CMK (cell line): ENCODE measurements at regions not wholly inside any gene's neighbourhood (a gene's known extent, or its start where the extent isn't known, plus 50 kb on each side); places are given as distances from the start of the nearest gene placed in this dataset.
"Not testable (repeated sequence)": the region's sequence is repeated elsewhere in the genome, so short reads cannot be mapped to it uniquely, and the experiment has no call there.

Experiments used
- DNase-seq: peaks from one replicate; pipeline ENCODE4 v3.0.0-alpha.2; 2010; ENCODE audit warnings: low read depth

GRCh38 chr6:170057961-170058877 lies 232.7 kb downstream of the DLL1 start:
- no peak for DNase-seq

GRCh38 chr6:170057034-170057734 lies 233.7 kb downstream of the DLL1 start:
- DNase-seq = no peak

DNA sequence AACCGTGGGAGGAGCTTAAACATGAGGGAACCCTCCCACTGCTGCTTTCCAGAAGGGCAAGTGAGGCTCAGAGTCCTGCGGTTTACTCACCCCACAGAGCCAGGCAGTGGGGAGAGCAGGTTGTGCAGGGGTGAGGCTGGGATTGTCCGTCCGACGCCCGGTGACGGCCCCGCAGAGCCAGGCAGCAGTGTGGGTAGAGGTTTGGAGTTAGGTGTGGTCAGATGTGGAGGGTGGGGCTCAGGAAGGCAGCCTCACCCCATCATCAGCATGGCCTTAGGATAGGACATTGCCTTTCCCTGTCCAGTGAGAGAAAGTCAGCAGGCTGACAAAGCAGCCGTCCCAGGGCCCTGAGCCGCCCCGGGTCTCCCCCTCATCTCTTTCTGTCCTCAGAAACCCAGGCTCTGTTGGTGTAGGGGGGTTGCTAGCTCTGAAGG lies 234.6 kb downstream of the DLL1 start:
- DNase-seq = no peak

DNA sequence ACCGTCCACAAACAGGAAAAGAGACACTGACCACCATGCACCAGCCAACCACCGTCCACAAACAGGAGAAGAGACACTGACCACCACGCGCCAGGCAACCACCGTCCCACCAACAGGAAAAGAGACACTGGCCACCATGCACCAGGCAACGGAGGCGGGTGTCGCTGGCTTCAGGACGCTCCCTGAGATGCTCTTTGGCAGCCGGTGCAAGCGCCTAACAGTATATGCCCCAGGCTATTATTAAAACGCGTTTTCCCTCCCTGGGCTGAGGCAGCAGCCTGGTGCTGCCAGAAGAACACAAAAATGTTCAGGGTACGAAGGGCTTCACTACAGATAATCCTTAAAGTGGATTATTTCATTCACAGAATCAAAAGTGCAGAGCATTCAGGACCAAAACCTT lies 235.1 kb downstream of the DLL1 start:
- DNase-seq = not testable (repeated sequence)

GRCh38 chr6:170053966-170054661 lies 236.8 kb downstream of the DLL1 start:
- no peak for DNase-seq

DNA sequence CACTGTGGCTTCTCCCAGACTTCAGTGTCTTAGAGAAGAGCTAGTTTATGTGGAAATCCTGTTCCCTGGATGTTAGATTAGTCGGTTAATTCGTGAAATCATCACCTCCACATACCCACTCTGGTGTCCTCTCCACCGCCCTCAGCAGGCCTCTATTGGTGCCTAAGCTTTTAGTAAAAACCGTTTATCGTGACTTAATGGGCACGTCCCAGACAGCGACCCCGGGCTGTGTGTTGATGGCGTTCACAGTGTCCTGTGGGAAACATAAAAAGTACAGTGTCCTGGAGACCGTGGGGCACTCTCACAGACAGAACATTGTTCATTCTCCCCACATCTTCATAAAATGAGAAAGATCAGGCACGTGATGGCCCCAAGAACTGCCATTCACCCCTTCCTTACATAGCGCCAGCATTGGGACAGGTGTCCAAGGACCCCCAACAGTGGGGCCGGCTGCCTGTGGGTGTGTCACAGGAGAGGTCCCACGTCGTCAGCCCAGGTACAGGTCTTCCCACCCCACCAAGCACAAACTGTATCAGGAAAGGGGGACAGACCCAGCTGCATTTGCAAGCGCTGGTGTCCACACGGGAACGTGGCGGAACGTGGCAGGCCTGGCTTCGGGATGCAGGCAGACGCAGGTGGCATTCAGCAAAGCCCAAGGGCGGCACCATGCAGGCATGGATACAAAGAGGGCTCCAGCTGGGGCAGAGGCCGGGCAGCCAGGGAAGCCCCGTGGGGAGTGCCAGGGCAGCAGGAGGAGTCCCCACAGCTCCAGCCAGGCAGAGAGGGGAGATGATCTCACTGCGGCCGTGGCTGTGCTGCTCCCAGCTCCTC lies 237.7 kb downstream of the DLL1 start:
- DNase-seq = no peak

DNA sequence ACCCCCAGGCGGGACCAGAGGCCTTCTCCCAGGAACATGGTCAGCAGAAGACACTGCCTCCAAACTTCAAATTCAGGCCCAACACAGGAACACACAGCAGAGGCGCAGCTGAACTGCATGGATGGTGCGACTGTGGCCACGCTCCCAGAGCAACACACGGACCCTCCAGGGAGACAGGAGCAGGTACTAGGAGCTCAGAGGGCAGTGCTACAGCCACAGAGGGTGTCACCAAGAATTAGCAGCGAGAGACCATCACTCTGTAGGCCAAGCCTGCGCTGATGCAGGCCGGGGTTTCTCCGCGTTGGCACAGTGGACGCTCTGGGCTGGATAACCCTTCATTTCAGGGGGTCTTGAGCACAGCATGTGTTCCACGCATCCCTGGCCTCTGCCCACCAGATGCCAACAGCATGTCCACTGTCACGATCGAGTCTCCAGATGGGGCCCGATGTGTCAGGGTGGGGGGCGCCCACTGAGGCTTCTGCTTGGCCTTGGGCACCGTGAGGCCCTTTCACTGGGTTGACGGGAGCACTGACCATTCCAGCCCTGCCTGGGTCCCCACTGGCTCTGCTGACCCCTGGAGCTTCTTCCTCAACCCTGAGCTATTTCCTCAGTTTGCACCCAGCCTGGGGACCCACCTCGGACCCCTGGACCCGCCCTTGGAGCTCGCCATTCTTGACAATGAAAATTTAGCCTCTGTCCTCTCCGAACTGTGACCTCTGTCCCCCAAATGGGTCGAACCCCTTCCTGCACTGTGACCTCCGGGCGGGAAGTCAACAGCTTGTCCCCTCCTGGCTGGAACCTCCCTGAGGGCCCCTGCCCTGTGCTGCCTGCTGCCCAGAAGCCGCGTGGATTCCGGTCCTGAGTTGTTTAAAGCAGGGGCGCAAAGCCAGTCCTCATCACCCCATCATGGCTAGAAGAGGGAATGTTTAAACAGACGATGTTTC lies 239.4 kb downstream of the DLL1 start:
- no peak for DNase-seq

DNA sequence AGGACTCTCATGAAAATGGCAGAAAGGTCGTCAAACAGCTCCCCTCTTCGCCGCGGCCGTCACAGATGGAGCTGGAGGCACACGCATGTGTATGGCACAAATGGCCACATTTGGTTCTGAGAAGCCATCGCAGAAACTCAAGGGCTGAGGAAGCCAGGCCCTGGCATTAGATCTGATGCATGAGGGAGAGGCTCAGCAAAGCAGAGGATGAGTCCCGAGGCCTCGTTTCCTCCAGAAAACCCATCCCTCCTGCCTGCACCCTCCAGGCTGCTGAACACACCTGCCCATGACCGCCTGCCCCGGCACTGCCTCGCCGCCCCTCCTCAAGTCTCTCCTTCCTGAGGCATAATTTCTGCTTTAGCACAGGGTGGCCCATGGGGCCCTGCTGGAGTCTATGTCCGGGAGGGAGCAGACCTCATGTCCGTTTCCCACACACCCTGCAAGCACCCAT lies 240.3 kb downstream of the DLL1 start:
- DNase-seq = no peak

DNA sequence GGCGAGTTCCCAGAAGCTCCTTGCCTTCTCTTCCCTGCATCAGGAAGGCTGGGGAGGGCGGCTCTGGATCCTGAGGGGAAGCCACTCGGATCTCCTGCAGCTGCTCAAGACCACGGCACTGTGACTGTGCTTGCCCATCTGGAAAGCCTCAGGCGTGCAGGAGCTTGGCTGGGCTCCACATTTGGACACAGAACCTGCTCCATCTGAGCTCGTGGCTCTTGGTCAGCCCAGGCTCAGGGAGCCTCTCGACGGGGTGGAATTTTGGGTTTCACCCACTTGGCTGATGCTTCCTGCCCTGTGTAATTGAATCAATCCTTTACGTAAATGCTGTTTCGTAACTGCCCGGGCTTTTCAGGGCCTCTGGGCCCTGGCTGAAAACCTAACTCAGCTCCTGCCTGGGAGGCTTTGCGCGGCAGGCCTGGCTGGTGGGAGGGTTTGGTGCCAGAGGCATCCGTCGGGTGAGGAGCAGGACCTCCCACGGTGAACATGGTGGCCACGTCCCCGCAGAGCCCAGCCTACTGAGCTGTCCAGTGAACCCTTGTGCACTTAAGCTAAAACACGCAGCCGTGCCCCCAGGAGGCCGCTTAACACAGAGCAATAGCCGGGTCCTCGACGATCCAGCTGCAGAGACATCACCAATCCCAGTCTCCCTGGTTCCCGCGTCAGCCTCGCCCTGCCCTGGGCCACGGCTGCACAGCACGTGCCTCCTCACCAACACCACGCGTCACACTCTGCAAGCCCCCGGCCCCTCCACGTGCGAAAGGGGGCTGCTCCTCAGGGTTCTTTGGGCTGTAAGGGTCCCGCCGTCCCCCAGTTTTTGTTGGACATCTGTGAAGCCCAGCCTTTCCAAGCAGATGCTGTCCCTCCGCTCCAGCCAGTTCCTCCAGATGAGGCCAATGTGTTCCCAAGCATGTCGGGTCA lies 241.0 kb downstream of the DLL1 start:
- DNase-seq = no peak

GRCh38 chr6:170048615-170049256 lies 242.1 kb downstream of the DLL1 start:
- no peak for DNase-seq

DNA sequence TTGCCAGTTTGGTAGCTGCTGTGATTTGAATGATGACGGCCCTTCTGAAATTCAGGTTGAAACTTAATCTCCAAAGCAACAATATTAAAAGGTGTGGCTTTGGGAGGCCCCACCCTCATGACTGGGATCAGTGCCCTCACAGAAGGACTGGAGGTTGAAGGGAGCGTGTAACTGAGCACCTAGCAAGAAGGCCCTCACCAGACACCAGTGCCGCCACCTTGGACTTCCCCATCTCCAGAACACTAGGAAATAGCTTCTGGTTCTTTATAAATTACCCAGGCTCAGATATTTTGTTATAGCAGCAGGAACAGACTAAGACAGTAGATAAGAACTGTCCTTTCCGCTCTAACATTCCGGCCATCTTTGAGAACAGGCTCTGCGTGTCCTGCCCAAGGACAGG lies 243.1 kb downstream of the DLL1 start:
- DNase-seq = no peak

- no peak for DNase-seq
Measured at GRCh38 chr6:170046791-170047626, 243.9 kb downstream of the DLL1 start.

- DNase-seq = no peak
Measured at GRCh38 chr6:170045981-170046667, 244.8 kb downstream of the DLL1 start.

DNA sequence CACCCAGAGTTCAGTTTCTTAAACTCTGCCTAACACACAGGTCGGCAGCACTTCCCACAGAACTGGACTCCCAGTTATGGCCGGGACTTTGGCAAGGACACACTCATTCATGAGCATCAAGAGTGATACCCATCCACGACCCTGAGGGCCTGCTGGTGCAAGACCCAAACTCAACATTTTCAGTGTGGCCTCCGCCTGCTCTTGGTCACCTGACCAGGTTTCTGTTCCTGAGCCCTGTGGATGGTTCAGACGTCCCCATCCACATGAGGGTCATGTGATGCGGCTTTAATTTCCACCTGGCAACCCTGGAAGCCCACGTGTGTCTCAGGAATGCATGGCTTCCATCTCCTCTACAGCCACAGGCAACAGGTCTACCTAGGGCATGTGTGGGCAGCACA lies 245.3 kb downstream of the DLL1 start:
- no peak for DNase-seq

DNA sequence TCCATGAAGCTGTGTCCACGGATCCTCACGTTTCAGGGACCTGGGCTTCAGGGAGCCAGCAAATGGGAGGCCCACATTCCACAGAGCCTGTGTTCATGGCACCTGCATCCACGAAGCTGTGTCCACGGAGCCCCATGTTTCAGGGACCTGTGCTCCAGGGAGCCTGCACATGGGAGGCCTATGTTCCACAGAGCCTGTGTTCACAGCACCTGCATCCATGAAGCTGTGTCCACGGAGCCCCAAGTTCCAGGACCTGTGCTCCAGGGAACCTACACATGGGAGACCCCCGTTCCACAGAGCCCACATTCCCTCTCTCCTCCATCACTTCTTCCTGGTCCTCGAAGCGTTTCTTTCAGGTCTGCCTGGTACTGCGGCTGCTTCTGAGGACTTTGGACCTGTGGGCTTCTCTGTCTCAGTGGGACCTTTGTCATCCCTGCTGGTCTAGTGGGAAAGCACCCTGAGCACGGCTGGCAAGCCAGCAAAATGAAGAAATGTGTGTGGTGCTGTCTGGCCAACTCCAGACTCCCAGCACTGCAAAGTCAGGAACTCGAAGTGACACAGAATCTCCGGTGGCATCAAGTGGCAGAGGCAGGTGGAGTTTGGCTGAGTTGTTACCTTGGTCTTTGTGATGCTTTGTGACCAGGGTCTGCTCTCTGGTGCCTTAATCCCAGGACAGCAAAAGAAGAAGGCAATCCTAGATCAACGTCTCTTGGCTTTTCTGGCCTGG lies 245.9 kb downstream of the DLL1 start:
- no peak for DNase-seq

DNA sequence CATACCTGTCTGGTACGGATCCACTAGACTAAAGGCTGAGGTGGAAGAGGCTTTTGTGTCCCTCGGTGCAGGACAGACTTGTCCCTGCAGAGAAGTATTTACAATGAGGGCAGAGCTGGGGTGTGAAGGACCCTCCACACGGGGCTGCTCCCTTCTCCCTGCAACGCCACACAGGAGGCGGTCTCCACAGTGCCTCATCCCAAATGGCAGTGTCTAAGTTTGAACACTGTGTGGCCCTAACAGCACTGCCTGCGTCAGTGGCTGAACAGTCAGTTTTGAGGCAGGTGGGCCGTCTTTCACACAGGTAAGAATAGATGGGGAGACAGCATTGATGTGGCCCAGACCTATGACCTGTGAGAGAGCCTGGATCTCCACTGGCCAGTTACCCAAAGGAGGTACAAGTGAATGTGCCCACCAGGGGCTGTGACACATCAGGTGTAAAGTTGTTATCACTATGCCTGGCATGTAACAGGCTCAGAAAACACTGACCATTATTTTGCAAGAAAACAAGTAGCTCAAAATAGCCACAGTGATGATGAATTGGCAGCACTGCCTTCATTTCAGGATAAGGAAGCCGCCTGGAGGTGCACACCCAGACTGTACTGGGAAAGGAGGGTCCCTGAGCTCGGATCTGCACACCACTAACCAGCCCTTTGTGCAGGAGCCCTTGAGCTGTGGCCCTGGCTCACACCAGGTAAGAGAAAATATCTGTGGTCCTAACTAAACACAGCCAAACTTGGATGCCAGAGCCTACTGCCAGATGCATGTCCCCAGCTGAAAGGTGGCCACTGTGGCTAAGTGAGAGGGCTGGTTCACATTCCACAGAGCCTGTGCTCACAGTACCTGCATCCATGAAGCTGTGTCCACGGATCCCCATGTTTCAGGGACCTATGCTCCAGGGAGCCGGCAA lies 246.7 kb downstream of the DLL1 start:
- no peak for DNase-seq
